ENCODE measurements at regions not wholly inside any gene's neighbourhood (a gene's known extent, or its start where the extent isn't known, plus 50 kb on each side); places are given as distances from the start of the nearest gene placed in this dataset.

GRCh38 chr14:81613341-81614045 is 79.8 kb upstream of the SEL1L start:
- TF ChIP-seq POLR2AphosphoS5 (IDR thresholded peaks at IDR 0.05; ENCODE audit: borderline replicate concordance, low read depth, low read length), result no peak
- TF ChIP-seq EZH2 (IDR thresholded peaks at IDR 0.05), result no peak
